ENCODE measurements at regions not wholly inside any gene's neighbourhood (a gene's known extent, or its start where the extent isn't known, plus 50 kb on each side); places are given as distances from the start of the nearest gene placed in this dataset.

GRCh38 chr18:78242806-78243205 lies 736.8 kb upstream of the SALL3 start:
- H3K9ac ChIP-seq (ENCODE audit: low read length in 5 of 5) = no peak overlapping the region

GRCh38 chr18:78244779-78245178 lies 734.8 kb upstream of the SALL3 start:
- Histone ChIP-seq H3K9ac (ENCODE audit: low read length in 5 of 5) (no peak overlapping the region), H3K4me1 (ENCODE audit: control insufficient read depth in 5 of 5, insufficient read depth in 5 of 5, low read length in 5 of 5) (peaks cover 0 to 17% (median 10%) of the 10 kb centered on the region in 5 donors), H3K9me3 (ENCODE audit: control insufficient read depth in 5 of 5, low read length in 5 of 5) (no peaks in the 10 kb centered on the region), H3K27me3 (ENCODE audit: control insufficient read depth in 5 of 5, insufficient read depth in 4 of 5, low read length in 5 of 5) (peaks cover 3 to 18% (median 8%) of the 10 kb centered on the region in 5 donors), H3K27ac (ENCODE audit: low read depth, low read length) (no peak overlapping the region), H3K4me3 (ENCODE audit: low read depth in 1 of 5, low read length in 5 of 5) (no peak overlapping the region), H3K36me3 (ENCODE audit: control insufficient read depth in 5 of 5, insufficient read depth in 5 of 5, low read length in 5 of 5) (no peaks in the 10 kb centered on the region)

More at GRCh38 chr18:78242806-78243205, 736.8 kb upstream of the SALL3 start:
- Histone ChIP-seq H3K9me3 (ENCODE audit: control insufficient read depth in 5 of 5, low read length in 5 of 5) (peaks cover 0 to 4% (median 0%) of the 10 kb centered on the region in 5 donors), H3K27me3 (ENCODE audit: control insufficient read depth in 5 of 5, insufficient read depth in 4 of 5, low read length in 5 of 5) (peaks cover 0 to 10% (median 1%) of the 10 kb centered on the region in 5 donors), H3K36me3 (ENCODE audit: control insufficient read depth in 5 of 5, insufficient read depth in 5 of 5, low read length in 5 of 5) (no peaks in the 10 kb centered on the region), H3K4me1 (ENCODE audit: control insufficient read depth in 5 of 5, insufficient read depth in 5 of 5, low read length in 5 of 5) (peaks cover 0 to 17% (median 10%) of the 10 kb centered on the region in 5 donors), H3K4me3 (ENCODE audit: low read depth in 1 of 5, low read length in 5 of 5) (no peak overlapping the region), H3K27ac (ENCODE audit: low read depth, low read length) (no peak overlapping the region)

- H3K27ac ChIP-seq (ENCODE audit: low read depth, low read length) = no peak overlapping the region
- H3K9ac ChIP-seq (ENCODE audit: low read length in 5 of 5) = no peak overlapping the region
- peaks cover 0 to 17% (median 10%) of the 10 kb centered on the region in 5 donors for H3K4me1 ChIP-seq (ENCODE audit: control insufficient read depth in 5 of 5, insufficient read depth in 5 of 5, low read length in 5 of 5)
- peaks cover 3 to 18% (median 8%) of the 10 kb centered on the region in 5 donors for H3K27me3 ChIP-seq (ENCODE audit: control insufficient read depth in 5 of 5, insufficient read depth in 4 of 5, low read length in 5 of 5)
- H3K36me3 ChIP-seq (ENCODE audit: control insufficient read depth in 5 of 5, insufficient read depth in 5 of 5, low read length in 5 of 5) = no peaks in the 10 kb centered on the region
- H3K4me3 ChIP-seq (ENCODE audit: low read depth in 1 of 5, low read length in 5 of 5) = no peak overlapping the region
- H3K9me3 ChIP-seq (ENCODE audit: control insufficient read depth in 5 of 5, low read length in 5 of 5) = no peaks in the 10 kb centered on the region
Measured at GRCh38 chr18:78245451-78245850, 734.2 kb upstream of the SALL3 start.

DNA sequence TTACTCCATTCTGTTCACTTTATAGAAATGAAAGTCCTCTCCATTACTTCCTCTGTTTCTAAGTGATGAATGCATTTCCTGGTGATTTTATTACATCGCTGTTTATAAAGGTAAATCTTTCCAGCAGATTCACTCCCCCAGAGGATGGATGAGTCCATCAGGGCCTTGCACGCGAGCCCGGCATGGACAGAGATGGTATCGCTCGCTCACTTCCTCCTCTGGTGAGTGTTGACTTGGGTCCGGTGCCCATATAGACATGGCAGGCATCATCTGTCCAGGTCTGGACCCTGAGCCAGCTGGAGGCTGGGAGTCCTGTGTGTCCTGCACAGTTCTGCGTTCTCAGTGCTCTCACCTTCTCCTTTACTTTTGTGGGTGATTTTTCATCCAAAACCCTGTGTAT lies 733.6 kb upstream of the SALL3 start:
- Histone ChIP-seq H3K27me3 (ENCODE audit: control insufficient read depth in 5 of 5, insufficient read depth in 4 of 5, low read length in 5 of 5) (peaks cover 3 to 18% (median 8%) of the 10 kb centered on the region in 5 donors), H3K9ac (ENCODE audit: low read length in 5 of 5) (no peak overlapping the region), H3K4me1 (ENCODE audit: control insufficient read depth in 5 of 5, insufficient read depth in 5 of 5, low read length in 5 of 5) (peaks cover 0 to 17% (median 10%) of the 10 kb centered on the region in 5 donors), H3K27ac (ENCODE audit: low read depth, low read length) (no peak overlapping the region), H3K4me3 (ENCODE audit: low read depth in 1 of 5, low read length in 5 of 5) (no peak overlapping the region), H3K36me3 (ENCODE audit: control insufficient read depth in 5 of 5, insufficient read depth in 5 of 5, low read length in 5 of 5) (no peaks in the 10 kb centered on the region), H3K9me3 (ENCODE audit: control insufficient read depth in 5 of 5, low read length in 5 of 5) (no peaks in the 10 kb centered on the region)

- no peak overlapping the region for H3K4me3 ChIP-seq (ENCODE audit: low read depth in 1 of 5, low read length in 5 of 5)
- no peak overlapping the region for H3K27ac ChIP-seq (ENCODE audit: low read depth, low read length)
- peaks cover 0 to 16% (median 10%) of the 10 kb centered on the region in 5 donors for H3K4me1 ChIP-seq (ENCODE audit: control insufficient read depth in 5 of 5, insufficient read depth in 5 of 5, low read length in 5 of 5)
- H3K9ac ChIP-seq (ENCODE audit: low read length in 5 of 5) = no peak overlapping the region
- H3K36me3 ChIP-seq (ENCODE audit: control insufficient read depth in 5 of 5, insufficient read depth in 5 of 5, low read length in 5 of 5) = no peaks in the 10 kb centered on the region
- peaks cover 3 to 18% (median 8%) of the 10 kb centered on the region in 5 donors for H3K27me3 ChIP-seq (ENCODE audit: control insufficient read depth in 5 of 5, insufficient read depth in 4 of 5, low read length in 5 of 5)
- no peaks in the 10 kb centered on the region for H3K9me3 ChIP-seq (ENCODE audit: control insufficient read depth in 5 of 5, low read length in 5 of 5)
Measured at GRCh38 chr18:78246588-78246987, 733.0 kb upstream of the SALL3 start.

DNA sequence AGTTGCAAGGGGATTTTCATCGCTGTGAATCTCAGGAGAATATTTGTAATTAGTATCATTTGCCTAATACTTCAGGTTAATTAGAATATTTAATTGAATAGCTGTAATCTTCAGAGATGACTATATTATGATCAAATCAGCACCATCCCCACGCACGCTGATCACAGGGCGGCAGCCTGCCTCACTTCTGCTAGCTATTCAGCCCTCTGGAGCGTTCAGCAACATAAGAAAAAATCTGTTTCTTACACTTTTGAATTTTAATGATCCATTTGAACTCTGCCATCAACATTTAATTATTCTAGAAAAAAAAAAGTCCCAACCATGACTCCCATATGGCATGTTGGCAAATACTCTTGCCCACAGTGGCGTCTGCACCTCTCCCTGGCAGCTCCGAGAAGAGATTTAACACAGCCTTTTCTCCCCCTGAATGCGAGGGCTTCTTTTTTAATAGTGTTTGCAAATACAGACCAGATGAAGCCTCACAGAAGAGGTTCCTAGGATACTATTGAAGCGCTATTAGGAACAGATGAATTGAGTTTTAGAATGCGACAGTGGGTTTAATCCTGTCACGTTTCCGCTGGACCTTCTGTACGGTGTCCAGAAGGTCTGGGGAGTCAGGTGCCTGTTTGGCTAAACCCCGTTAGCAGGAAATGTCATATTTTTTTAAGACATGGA lies 731.9 kb upstream of the SALL3 start:
- Histone ChIP-seq H3K9me3 (ENCODE audit: control insufficient read depth in 5 of 5, low read length in 5 of 5) (no peaks in the 10 kb centered on the region), H3K4me1 (ENCODE audit: control insufficient read depth in 5 of 5, insufficient read depth in 5 of 5, low read length in 5 of 5) (peaks cover 0 to 5% (median 0%) of the 10 kb centered on the region in 5 donors), H3K4me3 (ENCODE audit: low read depth in 1 of 5, low read length in 5 of 5) (no peak overlapping the region), H3K9ac (ENCODE audit: low read length in 5 of 5) (no peak overlapping the region), H3K27ac (ENCODE audit: low read depth, low read length) (no peak overlapping the region), H3K36me3 (ENCODE audit: control insufficient read depth in 5 of 5, insufficient read depth in 5 of 5, low read length in 5 of 5) (no peaks in the 10 kb centered on the region), H3K27me3 (ENCODE audit: control insufficient read depth in 5 of 5, insufficient read depth in 4 of 5, low read length in 5 of 5) (peaks cover 3 to 18% (median 8%) of the 10 kb centered on the region in 5 donors)

- H3K9me3 ChIP-seq (ENCODE audit: control insufficient read depth in 5 of 5, low read length in 5 of 5) = peaks cover 0 to 3% (median 0%) of the 10 kb centered on the region in 5 donors
- H3K4me3 ChIP-seq (ENCODE audit: low read depth in 1 of 5, low read length in 5 of 5) = no peak overlapping the region
- H3K9ac ChIP-seq (ENCODE audit: low read length in 5 of 5) = no peak overlapping the region
- H3K36me3 ChIP-seq (ENCODE audit: control insufficient read depth in 5 of 5, insufficient read depth in 5 of 5, low read length in 5 of 5) = no peaks in the 10 kb centered on the region
- H3K27ac ChIP-seq (ENCODE audit: low read depth, low read length) = no peak overlapping the region
- peaks cover 0 to 3% (median 0%) of the 10 kb centered on the region in 5 donors for H3K27me3 ChIP-seq (ENCODE audit: control insufficient read depth in 5 of 5, insufficient read depth in 4 of 5, low read length in 5 of 5)
- no peaks in the 10 kb centered on the region for H3K4me1 ChIP-seq (ENCODE audit: control insufficient read depth in 5 of 5, insufficient read depth in 5 of 5, low read length in 5 of 5)
Measured at GRCh38 chr18:78255013-78255412, 724.6 kb upstream of the SALL3 start.

- no peak overlapping the region for H3K4me3 ChIP-seq (ENCODE audit: low read depth in 1 of 5, low read length in 5 of 5)
- H3K4me1 ChIP-seq (ENCODE audit: control insufficient read depth in 5 of 5, insufficient read depth in 5 of 5, low read length in 5 of 5) = no peaks in the 10 kb centered on the region
- H3K9ac ChIP-seq (ENCODE audit: low read length in 5 of 5) = no peak overlapping the region
- H3K27ac ChIP-seq (ENCODE audit: low read depth, low read length) = no peak overlapping the region
- H3K36me3 ChIP-seq (ENCODE audit: control insufficient read depth in 5 of 5, insufficient read depth in 5 of 5, low read length in 5 of 5) = no peaks in the 10 kb centered on the region
- H3K9me3 ChIP-seq (ENCODE audit: control insufficient read depth in 5 of 5, low read length in 5 of 5) = no peaks in the 10 kb centered on the region
- no peaks in the 10 kb centered on the region for H3K27me3 ChIP-seq (ENCODE audit: control insufficient read depth in 5 of 5, insufficient read depth in 4 of 5, low read length in 5 of 5)
Measured at GRCh38 chr18:78268226-78268988, 711.2 kb upstream of the SALL3 start.

- Histone ChIP-seq H3K9ac (ENCODE audit: low read length in 5 of 5) (no peak overlapping the region), H3K9me3 (ENCODE audit: control insufficient read depth in 5 of 5, low read length in 5 of 5) (peaks cover 0 to 13% (median 11%) of the 10 kb centered on the region in 5 donors), H3K4me1 (ENCODE audit: control insufficient read depth in 5 of 5, insufficient read depth in 5 of 5, low read length in 5 of 5) (no peaks in the 10 kb centered on the region), H3K27ac (ENCODE audit: low read depth, low read length) (no peak overlapping the region), H3K27me3 (ENCODE audit: control insufficient read depth in 5 of 5, insufficient read depth in 4 of 5, low read length in 5 of 5) (no peaks in the 10 kb centered on the region), H3K36me3 (ENCODE audit: control insufficient read depth in 5 of 5, insufficient read depth in 5 of 5, low read length in 5 of 5) (no peaks in the 10 kb centered on the region), H3K4me3 (ENCODE audit: low read depth in 1 of 5, low read length in 5 of 5) (no peak overlapping the region)
Measured at GRCh38 chr18:78271790-78272189, 707.8 kb upstream of the SALL3 start.

DNA sequence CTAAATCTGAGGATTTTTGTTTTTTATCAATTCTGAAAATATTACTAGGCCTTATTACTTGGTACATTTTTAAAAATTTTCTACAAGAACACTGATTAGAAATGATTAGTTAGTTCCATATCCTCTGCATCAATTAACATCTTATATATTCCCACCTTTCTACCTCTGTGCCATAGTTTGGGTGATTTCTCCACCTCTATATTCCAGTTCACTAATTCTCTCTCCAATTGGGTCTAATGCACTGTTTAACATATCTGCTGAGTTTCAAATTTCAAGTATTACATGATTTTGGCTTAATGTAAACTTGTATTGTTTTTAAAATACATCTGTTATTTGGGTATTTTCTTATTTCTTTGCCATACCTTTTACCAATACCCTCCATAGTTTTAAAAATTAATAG lies 705.7 kb upstream of the SALL3 start:
- no peaks in the 10 kb centered on the region for H3K36me3 ChIP-seq (ENCODE audit: control insufficient read depth in 5 of 5, insufficient read depth in 5 of 5, low read length in 5 of 5)
- H3K9ac ChIP-seq (ENCODE audit: low read length in 5 of 5) = no peak overlapping the region
- no peak overlapping the region for H3K4me3 ChIP-seq (ENCODE audit: low read depth in 1 of 5, low read length in 5 of 5)
- no peak overlapping the region for H3K27ac ChIP-seq (ENCODE audit: low read depth, low read length)
- no peaks in the 10 kb centered on the region for H3K27me3 ChIP-seq (ENCODE audit: control insufficient read depth in 5 of 5, insufficient read depth in 4 of 5, low read length in 5 of 5)
- H3K9me3 ChIP-seq (ENCODE audit: control insufficient read depth in 5 of 5, low read length in 5 of 5) = peaks cover 0 to 13% (median 11%) of the 10 kb centered on the region in 5 donors
- H3K4me1 ChIP-seq (ENCODE audit: control insufficient read depth in 5 of 5, insufficient read depth in 5 of 5, low read length in 5 of 5) = no peaks in the 10 kb centered on the region
